GM23338 (cell line): ENCODE measurements at regions not wholly inside any gene's neighbourhood (a gene's known extent, or its start where the extent isn't known, plus 50 kb on each side); places are given as distances from the start of the nearest gene placed in this dataset.

ENCODE experiments used
- CREB1 ChIP-seq: fragments of 250-450 bp; sonication (Bioruptor Pico); IDR thresholded peaks from 2 replicates; pipeline ENCODE4 v1.5.0; 2020; ENCODE audit warnings: low read depth, mild to moderate bottlenecking, moderate library complexity
- JUNB ChIP-seq: IDR thresholded peaks from one replicate; pipeline ENCODE4 v1.6.1; 2016; ENCODE audit warnings: antibody characterized with exemption; ENCODE audit not compliant: unreplicated experiment
- STAT1 ChIP-seq: IDR thresholded peaks from one replicate; pipeline ENCODE4 v1.6.1; 2016; ENCODE audit warnings: antibody characterized with exemption; ENCODE audit not compliant: unreplicated experiment
- ZNF114 ChIP-seq: fragments of 250-450 bp; sonication (Bioruptor Pico); IDR thresholded peaks from 2 replicates; pipeline ENCODE4 v1.5.0; 2020; ENCODE audit warnings: mild to moderate bottlenecking, moderate library complexity
- ZNF331 ChIP-seq: fragments of 250-450 bp; sonication (Bioruptor Pico); IDR thresholded peaks from 2 replicates; pipeline ENCODE4 v1.5.0; 2020; ENCODE audit warnings: low read depth, mild to moderate bottlenecking, moderate library complexity
- TF ChIP-seq, protein P1 (sequence below): IDR thresholded peaks from one replicate; pipeline ENCODE4 v1.6.1; 2018; ENCODE audit warnings: antibody characterized with exemption; ENCODE audit not compliant: unreplicated experiment
- TF ChIP-seq, protein P2 (sequence below): fragments of 250-450 bp; sonication (Bioruptor Pico); IDR thresholded peaks from 2 replicates; pipeline ENCODE4 v1.5.0; 2020; ENCODE audit warnings: mild to moderate bottlenecking, moderate library complexity

DNA sequence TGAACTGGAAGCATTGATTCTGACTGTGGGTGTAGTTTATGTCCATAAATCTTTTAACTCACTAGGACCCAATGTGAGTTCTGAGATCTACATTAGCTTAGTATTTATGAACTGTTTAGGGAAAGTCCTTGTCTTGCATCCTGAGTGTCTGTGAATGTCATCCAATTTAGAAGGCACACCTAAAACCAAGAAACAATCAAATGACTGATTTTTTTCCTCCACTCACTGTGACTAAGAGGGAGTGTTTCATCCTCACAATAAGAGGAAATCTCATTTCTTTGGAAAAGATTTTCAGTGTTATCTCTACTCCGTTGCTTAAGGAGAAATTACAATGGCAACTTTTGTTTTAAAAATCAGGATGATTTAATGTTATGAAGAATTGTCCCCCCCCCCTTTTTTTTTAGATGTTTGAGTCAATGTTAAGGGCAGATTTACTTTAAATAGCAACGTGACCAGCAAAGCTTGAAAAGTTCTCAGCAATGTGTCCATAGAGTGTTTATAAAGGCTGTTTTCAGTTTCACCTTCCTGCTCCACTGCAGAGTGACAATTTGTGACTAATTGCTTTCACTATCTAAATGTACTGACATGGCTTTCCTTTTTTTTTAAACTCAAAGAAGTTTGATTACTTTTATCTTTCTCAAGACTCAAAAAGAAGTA is 173.0 kb downstream of the SPCS3 start (continued):
- TF ChIP-seq, protein P1, sequence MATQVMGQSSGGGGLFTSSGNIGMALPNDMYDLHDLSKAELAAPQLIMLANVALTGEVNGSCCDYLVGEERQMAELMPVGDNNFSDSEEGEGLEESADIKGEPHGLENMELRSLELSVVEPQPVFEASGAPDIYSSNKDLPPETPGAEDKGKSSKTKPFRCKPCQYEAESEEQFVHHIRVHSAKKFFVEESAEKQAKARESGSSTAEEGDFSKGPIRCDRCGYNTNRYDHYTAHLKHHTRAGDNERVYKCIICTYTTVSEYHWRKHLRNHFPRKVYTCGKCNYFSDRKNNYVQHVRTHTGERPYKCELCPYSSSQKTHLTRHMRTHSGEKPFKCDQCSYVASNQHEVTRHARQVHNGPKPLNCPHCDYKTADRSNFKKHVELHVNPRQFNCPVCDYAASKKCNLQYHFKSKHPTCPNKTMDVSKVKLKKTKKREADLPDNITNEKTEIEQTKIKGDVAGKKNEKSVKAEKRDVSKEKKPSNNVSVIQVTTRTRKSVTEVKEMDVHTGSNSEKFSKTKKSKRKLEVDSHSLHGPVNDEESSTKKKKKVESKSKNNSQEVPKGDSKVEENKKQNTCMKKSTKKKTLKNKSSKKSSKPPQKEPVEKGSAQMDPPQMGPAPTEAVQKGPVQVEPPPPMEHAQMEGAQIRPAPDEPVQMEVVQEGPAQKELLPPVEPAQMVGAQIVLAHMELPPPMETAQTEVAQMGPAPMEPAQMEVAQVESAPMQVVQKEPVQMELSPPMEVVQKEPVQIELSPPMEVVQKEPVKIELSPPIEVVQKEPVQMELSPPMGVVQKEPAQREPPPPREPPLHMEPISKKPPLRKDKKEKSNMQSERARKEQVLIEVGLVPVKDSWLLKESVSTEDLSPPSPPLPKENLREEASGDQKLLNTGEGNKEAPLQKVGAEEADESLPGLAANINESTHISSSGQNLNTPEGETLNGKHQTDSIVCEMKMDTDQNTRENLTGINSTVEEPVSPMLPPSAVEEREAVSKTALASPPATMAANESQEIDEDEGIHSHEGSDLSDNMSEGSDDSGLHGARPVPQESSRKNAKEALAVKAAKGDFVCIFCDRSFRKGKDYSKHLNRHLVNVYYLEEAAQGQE = no peak
- TF ChIP-seq STAT1 = no peak
- no peak for TF ChIP-seq CREB1 (CRISPR knock-in tag)
- no peak for TF ChIP-seq ZNF114 (CRISPR knock-in tag)
- no peak for TF ChIP-seq ZNF331
- TF ChIP-seq, protein P2, sequence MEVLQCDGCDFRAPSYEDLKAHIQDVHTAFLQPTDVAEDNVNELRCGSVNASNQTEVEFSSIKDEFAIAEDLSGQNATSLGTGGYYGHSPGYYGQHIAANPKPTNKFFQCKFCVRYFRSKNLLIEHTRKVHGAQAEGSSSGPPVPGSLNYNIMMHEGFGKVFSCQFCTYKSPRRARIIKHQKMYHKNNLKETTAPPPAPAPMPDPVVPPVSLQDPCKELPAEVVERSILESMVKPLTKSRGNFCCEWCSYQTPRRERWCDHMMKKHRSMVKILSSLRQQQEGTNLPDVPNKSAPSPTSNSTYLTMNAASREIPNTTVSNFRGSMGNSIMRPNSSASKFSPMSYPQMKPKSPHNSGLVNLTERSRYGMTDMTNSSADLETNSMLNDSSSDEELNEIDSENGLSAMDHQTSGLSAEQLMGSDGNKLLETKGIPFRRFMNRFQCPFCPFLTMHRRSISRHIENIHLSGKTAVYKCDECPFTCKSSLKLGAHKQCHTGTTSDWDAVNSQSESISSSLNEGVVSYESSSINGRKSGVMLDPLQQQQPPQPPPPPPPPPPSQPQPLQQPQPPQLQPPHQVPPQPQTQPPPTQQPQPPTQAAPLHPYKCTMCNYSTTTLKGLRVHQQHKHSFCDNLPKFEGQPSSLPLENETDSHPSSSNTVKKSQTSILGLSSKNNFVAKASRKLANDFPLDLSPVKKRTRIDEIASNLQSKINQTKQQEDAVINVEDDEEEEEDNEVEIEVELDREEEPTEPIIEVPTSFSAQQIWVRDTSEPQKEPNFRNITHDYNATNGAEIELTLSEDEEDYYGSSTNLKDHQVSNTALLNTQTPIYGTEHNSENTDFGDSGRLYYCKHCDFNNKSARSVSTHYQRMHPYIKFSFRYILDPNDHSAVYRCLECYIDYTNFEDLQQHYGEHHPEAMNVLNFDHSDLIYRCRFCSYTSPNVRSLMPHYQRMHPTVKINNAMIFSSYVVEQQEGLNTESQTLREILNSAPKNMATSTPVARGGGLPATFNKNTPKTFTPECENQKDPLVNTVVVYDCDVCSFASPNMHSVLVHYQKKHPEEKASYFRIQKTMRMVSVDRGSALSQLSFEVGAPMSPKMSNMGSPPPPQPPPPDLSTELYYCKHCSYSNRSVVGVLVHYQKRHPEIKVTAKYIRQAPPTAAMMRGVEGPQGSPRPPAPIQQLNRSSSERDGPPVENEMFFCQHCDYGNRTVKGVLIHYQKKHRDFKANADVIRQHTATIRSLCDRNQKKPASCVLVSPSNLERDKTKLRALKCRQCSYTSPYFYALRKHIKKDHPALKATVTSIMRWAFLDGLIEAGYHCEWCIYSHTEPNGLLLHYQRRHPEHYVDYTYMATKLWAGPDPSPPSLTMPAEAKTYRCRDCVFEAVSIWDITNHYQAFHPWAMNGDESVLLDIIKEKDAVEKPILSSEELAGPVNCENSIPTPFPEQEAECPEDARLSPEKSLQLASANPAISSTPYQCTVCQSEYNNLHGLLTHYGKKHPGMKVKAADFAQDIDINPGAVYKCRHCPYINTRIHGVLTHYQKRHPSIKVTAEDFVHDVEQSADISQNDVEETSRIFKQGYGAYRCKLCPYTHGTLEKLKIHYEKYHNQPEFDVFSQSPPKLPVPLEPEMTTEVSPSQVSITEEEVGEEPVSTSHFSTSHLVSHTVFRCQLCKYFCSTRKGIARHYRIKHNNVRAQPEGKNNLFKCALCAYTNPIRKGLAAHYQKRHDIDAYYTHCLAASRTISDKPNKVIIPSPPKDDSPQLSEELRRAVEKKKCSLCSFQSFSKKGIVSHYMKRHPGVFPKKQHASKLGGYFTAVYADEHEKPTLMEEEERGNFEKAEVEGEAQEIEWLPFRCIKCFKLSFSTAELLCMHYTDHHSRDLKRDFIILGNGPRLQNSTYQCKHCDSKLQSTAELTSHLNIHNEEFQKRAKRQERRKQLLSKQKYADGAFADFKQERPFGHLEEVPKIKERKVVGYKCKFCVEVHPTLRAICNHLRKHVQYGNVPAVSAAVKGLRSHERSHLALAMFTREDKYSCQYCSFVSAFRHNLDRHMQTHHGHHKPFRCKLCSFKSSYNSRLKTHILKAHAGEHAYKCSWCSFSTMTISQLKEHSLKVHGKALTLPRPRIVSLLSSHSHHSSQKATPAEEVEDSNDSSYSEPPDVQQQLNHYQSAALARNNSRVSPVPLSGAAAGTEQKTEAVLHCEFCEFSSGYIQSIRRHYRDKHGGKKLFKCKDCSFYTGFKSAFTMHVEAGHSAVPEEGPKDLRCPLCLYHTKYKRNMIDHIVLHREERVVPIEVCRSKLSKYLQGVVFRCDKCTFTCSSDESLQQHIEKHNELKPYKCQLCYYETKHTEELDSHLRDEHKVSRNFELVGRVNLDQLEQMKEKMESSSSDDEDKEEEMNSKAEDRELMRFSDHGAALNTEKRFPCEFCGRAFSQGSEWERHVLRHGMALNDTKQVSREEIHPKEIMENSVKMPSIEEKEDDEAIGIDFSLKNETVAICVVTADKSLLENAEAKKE (CRISPR knock-in tag) = no peak
- TF ChIP-seq JUNB = no peak
